HL-60/S4 treated with phorbol 12-myristate 13-acetate at 8.2 ng/mL for 4 days and 3 days (cell line): ENCODE measurements at regions not wholly inside any gene's neighbourhood (a gene's known extent, or its start where the extent isn't known, plus 50 kb on each side); places are given as distances from the start of the nearest gene placed in this dataset.

Source experiments
- in situ Hi-C: fragments of 300-500 bp; cut with MboI; formaldehyde crosslinking; loops from 2 replicates; pipeline ENCODE4 v1.15.0; 2022; ENCODE audit warnings: low sequenced_read_pairs

DNA sequence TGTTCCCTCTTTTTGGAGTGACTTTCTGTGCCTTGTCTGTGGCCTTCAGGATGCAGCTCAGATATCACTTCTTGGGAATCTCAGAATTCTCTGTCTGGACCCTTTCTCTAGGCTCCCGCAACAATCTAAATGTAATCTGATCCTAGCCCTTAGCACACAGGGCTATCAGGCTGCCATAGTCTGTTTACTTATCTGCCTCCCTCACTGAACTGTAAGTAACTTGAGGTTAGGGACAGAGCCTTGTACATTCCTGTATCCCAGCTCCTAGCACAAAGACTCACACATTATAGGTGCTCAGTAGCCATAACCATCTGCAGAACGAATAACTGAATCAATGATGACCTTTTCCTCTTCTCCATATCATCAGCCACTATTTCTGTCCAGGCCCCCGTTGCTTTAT is 69.5 kb downstream of the RTL9 start:
- in situ Hi-C loops = no loop called here

DNA sequence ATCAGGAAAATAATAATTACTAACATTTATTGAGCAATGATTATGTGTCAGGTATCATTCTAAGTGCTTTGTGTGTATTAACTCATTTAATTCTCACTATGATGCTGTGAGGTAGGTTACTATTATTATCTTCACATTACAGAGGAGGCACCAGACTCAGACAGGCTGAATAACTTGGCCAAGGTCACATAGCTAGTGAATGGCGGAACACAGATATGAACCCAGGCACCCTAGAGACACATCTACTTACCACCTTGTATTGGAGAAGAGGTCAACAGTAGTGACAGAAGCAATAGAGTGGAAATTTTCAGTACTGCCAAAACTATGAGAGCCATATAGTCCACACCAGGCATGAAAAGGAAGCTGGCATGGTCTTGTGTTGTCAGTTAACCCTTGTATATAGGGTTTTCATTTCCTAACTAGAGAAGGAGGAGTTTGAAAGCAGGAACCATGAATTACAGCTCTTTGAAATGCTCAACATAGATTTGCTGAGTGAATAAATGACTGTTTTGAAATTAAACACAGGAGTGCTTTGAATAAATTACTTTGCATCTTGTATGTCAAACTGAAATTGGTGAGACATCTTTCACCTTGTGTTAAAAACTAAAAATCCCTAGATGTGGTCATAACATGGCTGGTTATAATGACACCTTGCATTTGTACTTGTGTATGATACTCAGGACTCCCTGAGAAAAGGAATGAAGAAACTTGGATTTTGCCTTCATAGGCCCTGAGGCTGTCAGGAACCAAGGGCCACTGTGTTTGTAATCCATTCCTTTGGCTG is 71.8 kb downstream of the RTL9 start:
- in situ Hi-C loops = no loop called here

DNA sequence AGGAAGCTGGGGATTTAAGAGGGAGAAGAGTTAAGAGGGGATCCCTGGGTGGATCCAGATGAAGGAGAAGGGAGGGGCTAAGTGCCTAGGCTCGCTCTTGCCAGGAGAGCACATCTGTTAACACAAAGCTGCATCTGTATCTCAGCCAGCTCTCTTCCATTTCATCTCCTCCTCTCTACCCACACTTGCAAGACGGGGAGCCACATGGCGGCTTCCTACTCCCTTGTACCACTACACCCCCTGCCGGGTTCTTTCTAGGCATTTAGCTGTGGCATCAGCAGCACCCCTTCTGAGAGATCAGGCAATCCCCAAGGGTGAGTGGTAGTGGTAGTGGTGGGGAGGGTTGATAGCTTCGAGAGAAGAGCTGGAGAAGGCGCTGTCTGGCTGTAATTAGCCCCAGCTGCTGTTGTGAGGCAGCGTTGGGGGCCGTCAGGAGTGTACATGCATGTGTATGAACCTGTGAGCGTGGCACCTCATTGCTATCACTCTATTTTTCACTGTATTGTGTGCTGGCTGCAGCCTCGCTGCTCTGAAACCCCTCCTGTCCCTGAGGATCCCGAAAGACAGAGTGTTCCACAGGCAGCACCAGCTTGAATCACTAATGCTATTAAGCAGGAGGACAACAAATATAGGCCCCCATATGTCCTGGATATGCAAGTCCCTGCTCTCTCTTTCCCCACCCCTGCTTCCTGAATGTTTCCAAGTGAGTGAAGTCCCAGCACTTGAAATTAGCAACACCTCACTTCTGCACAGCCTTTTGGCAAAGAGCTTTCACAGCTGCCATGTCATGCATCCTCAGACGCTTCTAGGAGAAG is 73.7 kb downstream of the RTL9 start:
- in situ Hi-C loops = no loop called here

DNA sequence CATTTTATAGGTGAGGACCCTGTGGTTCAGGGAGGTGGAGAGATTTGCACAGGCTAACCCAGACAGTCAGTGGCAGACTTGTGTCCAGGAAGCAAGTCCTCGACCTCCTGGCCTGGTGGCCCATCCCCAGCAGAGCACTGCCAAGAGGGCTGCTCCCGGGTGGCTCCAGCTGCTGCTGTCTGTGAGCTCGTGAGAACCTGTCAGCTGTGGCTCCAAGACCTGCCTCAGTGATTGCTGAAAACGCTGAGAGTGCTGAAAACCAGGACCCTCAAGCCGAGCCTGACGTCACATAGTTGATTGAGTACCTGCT is 74.2 kb downstream of the RTL9 start:
- in situ Hi-C loops = no loop called here

DNA sequence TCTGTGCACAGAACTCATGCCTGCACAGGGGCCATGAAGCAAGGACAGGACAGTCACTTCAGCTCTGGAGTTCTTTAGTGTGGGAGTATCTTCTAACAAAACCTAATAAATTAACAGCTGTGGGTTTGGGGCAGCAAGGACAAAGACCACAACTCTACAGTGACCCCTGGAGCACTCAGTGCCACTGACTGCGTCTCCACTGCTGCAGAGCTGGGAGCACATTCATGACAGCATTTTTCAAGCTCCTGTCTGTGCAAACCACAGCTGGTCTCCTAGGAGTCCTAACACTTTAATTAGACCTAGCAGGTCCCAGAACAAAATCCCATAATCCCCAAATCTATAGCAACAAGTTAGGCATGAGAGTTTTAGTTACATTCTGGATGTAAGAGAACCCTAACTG is 76.5 kb downstream of the RTL9 start:
- in situ Hi-C loops = no loop called here

DNA sequence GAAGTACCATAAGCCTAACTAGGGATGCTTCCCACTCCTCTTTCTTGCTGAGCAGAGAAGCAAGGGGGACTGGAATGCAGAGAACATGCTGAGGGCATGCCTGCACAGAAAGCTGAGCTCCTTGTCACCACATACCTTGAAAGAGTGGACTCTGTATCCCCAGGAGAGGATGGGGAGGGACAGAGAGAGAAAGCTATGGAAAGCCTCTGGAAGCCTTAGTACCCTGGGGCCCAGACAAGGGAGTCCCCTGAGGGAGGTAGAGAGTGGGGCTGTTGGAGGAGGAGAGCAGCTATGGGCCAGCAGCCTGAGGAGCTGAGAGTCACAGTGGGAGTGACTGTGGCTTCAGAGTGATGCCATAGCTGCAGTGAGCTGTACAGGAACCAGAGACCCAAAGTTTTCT is 77.9 kb downstream of the RTL9 start:
- in situ Hi-C loops = no loop called here

DNA sequence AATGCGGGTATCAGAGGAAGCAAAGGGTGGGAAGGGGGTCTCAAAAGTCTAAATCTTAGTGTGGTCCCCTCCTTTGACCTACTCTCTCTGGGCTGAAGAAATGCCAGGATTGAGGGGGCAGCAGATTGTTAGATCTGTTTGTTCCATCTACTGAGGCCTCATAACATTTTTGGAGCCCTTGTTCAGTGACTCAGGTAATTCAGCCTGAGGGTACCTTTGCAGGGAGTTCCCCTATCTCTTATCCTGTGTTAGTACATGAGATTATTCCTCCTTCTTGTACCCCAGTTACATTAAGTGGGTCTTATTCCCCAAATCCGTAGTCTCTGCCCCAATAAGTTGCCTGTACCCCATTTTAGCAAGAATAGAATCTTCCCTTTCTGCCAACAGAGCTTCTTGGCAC is 79.0 kb downstream of the RTL9 start:
- in situ Hi-C loops = no loop called here

DNA sequence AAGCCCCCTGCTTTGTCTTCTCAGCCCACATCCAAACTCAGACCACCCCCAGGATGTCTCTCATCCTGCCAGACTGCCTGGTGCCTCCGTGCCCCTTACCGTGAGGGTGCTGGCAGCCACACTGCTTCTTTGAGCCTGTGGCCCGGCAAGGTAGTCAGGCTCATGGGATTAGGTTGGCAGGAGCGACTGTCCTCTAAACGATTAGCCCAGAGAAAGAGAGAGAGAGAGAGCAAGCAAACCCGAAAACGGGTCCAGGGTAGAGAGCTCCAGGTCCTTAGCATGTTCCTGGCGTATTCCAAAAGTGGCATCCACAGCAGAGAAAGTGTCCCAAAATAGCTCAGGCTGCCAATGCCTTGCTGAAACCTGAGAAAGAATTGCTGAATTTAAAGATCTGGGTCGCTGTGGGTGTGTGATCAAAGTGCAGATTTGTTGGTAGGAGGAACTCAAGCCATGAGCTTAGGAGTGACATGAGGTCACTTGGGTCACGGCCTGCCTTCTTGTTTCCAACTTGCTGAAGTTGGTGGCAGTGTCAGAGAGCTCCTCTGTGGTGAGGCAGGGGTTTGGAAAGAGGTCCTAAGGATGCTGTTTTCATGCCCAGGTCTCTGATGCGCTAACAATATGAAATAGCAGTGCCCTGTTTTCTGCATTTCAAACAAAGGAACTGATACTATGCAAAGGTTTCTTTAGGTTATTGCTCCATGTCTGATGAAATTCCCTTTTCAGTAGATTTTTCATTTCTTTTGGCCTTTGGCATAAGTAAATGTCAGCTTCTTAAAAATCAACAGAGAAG is 81.6 kb downstream of the RTL9 start:
- in situ Hi-C loops = no loop called here

DNA sequence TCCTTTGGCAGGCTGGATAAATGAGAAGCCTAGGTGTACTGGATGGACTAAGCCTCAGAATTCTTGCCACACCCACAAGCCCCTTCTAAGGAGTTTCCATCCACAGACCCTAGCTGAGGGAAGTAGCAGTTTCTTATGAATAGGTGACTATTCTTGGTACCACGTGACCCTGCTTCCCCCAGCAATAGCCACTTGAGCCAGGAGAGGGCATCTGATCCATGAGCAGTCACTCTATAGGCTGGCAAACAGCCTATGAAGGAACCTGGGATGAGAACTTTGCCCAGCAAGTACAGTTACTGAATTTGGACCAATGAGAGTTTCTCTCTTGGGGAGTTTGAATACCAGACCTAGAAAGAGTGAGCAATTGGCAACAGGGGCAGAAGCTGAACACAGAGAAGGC is 84.0 kb downstream of the RTL9 start:
- in situ Hi-C loops = no loop called here

DNA sequence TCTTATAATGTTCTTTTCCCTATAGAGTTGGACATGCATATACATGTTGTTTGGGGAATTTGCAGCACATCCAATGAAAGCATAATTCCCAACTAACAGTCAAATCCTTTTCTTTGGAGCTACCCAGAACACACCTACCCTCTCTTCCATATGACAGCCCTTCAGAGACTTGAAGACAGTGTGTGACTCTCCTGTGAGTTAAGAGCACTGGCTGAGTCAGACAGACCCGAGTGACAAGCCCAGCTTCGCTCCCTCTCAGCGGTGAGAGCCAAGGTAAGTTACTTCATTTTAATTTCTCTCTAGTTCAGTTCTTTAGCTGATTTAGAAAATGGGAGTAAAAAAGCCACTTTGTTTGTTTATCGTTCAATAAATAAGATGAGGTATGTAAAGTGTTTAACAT is 86.3 kb downstream of the RTL9 start:
- in situ Hi-C loops = no loop called here

DNA sequence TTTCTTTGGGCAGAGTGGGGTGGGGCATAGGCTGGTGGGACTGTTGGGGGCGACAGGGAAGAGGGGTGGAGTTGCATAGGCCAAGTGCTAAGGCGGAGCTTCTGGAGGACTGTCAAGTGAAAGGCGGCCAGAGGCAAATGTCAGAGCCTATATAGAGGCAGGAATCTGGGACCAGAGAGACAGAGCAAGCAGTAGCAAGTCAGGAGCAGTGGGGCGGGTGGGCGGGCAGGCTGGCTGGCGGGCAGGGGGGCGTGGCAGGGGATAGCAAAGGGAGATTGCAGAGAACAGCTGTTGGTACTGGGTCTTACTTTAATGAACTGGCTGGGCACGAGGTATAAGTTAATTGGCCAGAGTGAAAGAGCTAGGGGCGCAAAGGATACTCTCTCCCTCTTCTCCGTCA is 89.8 kb downstream of the RTL9 start:
- in situ Hi-C loops = no loop called here

DNA sequence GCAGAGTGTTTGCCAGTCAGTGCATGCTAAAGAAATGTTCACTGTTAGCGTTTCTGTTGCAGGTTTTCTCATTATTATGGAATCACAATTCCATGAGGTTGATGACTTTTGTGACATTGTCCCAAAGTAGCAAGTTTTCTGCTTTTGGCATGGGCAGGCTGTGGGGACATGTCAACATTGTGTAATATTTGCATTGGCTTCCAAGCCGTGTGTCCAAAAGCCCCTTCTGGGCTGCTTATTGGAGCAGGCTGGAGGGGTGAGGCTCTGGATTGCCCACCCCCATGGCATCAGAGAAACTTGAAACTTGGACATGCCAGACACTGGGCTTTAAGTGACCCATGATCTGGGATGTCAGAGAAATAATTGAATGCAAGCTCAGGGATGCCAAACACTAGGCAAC is 90.7 kb downstream of the RTL9 start:
- in situ Hi-C loops = no loop called here

DNA sequence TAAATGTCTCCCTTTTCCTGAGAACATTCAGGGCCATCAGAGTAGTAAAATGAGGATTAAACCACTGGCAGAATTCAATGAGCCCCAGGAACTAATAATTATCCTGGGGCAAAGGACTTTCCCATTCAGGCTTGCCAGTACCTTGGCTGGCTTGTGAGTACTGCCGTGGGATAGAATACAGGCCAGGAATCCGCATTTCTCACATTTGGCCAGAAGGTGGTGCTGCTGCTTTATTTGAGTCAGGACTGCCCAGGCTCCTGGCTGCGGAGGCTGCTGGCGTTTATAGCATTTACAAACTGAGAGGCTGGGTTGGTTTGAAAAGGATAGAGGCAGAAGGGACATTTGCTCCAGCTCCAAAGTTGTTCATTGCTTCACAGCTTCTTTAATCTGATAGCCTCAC is 91.4 kb downstream of the RTL9 start:
- in situ Hi-C loops = no loop called here

DNA sequence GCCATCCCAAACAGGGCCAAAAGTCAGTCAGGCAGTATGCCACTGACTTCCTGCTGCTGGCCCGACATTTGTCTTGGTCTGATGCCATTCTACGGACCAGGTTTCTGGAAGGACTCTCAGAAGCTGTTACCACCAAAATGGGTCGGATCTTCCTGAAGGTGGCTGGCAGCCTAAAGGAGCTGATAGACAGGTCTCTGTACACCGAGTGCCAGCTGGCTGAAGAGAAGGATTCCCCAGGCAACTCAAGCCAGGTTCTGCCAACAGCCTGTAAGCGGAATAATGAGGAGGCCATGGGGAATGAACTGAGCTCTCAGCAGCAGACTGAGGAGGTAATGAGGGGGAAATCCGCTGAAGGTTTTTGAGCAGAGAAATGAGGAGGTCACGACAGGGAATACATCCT is 95.7 kb downstream of the RTL9 start:
- in situ Hi-C loops = no loop called here

DNA sequence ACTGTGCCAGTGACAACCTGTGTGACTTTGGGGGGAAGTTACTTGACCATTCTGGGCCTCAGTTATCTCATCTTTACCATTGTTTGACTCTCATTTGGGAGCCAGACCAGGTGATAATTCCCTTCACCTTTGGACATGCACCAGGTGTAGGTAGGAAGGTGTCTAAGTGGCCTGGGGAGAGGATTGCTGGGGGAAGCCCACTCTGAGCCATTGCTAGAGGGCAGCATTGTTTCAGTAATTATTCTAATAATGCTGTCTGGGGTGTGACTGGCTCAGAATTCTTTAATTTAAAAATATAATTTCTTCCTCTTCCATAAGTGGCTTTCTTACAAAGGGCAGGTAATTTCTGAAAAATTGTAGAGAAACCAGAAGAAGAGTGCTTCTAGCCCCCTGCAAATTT is 104.3 kb downstream of the RTL9 start:
- in situ Hi-C loops = no loop called here

DNA sequence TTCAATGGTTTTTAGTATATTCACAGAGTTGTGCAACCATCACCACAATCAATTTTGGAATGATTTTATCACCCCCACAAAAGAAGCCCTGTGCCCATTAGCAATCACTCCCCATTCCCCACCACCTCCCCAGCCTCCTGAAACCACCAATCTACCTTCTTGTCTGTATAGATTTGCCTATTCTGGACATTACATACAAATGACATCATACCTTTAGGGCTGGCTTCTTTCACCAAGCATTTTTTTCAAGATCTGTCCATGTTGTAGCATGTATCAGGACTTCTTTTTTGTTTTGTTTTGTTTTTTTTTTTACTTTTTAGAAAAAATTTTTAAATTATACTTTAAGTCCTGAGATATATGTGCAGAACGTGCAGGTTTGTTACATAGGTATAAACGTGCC is 108.1 kb downstream of the RTL9 start:
- in situ Hi-C loops = no loop called here

DNA sequence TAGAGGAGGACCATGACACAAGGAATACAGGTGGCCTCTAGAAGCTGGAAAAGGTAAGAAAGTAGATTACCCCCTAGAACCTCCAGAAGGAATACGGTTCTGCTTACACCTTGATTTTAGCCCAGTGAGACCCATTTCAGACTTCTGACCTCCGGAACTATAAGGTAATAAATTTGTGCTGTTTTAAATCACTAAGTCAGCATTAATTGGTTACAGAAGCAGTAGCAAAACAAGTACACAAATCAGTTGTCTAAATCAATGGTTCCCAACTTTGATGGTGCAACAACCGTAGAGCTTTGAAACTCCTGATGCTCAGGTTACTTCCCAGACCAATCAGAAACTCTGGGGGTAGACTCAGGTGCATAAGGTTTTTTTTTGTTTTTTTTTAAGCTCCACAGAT is 113.6 kb downstream of the RTL9 start:
- in situ Hi-C loops = no loop called here

DNA sequence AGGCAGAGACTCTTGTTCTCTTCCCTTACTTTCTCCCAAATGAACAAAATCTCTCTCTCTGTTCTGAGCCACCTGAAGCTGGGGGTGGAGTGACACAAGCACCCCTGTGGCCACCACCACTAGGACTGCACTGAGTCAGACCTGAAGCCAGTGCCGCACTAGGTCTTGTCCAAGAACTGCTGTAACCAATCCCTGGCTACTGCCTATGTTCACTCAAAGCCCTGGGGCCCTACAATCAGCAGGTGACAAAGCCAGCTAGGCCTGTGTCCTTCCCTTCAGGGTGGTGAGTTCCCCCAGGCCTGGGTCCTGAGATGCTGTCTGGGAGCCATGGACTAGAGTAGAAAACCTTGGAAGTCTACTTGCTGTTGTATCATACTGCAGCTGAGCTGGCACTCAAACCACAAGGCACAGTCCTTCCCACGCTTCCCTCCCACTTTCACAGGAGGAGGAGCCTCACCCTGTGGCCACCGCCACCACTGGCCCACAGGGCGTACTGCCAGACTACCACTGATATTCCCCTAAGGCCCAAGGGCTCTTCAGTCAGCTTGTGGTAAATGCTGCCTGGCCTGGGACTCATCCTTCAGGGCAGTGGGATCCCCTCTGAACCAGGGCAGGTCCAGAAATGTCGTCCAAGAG is 119.1 kb downstream of the RTL9 start:
- in situ Hi-C loops = no loop called here

DNA sequence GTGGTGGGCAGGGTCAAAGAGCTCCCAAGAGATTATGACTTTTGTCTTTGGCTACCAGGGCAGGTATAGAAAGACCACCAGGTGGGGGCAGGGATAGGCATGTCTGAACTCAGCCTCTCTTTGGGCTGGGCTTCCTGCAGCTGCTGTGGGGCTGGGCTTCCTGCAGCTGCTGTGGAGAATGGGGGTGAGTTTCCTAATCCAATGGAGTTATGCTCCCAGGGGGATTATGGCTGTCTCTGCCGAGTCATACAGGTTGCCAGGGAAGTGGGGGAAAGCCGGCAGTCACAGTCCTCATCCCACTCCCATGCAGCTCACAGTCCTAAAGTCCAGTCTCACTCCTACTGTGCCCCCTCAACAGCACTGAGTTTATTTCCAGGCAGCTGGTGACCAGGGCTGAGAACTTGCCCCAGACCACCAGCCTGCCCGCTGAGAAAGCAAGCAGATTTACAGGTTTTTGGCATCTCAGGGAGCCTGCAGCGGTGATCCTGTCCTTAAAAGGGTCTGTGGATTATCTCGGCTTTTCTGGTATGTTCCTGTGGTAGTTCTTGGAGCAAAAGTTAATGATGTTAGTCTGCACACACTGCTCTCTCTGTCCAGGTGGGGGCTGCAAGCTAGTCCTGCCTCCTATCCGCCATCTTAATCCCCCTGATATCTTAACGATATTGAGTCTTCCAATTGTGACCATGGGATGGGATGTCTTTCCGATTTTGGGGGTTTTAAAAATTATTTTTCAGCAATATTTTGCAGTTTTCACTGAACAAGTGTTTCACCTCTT is 133.4 kb downstream of the RTL9 start:
- in situ Hi-C loops = no loop called here

DNA sequence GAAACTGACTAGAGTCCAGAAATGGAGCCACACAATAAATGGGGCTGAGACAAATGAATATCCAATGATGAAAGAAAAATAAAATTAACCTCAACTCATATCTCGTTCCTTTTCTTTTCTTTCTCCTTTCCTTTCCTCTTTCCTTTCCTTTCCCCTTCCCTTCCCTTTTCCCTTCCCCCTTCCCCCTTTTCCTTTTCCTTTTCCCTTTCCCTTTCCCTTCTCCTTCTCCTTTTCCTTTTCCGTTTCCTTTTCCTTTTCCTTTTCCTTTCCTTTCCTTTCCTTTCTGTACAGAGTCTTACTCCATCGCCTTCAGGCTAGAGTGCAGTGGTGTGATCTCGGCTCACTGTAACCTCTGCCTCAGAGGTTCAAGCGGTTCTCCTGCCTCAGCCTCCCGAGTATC is 146.3 kb downstream of the RTL9 start:
- in situ Hi-C loops = no loop called here
